Activated CD4-positive, alpha-beta memory T cell treated with anti-CD3 and anti-CD28 coated beads for 36 hours (primary cell): ENCODE measurements at regions not wholly inside any gene's neighbourhood (a gene's known extent, or its start where the extent isn't known, plus 50 kb on each side); places are given as distances from the start of the nearest gene placed in this dataset.

Experiments used
- CTCF ChIA-PET: fragments of 350-600 bp; sonication (Branson Sonifier 250); formaldehyde crosslinking; loops from one replicate; lab custom pipeline; 2021; ENCODE audit warnings: antibody characterized with exemption, inconsistent platforms; lab: Charles Lee
- POLR2A ChIA-PET: fragments of 350-600 bp; sonication (Branson Sonifier 250); formaldehyde crosslinking; loops from one replicate; lab custom pipeline; 2021; ENCODE audit warnings: antibody characterized with exemption; lab: Charles Lee
- DNase-seq: peaks from one replicate; pipeline ENCODE4 v3.0.0-alpha.2; 2020
- H3K27ac Mint-ChIP-seq: one replicate; pipeline ENCODE4 v1.8.0; 2021; ENCODE audit warnings: mixed read lengths
- H3K27me3 Mint-ChIP-seq: one replicate; pipeline ENCODE4 v1.8.0; 2021; ENCODE audit warnings: mixed read lengths
- H3K36me3 Mint-ChIP-seq: one replicate; pipeline ENCODE4 v1.8.0; 2021; ENCODE audit warnings: mixed read lengths
- H3K4me1 Mint-ChIP-seq: one replicate; pipeline ENCODE4 v1.8.0; 2021; ENCODE audit warnings: low read depth, mixed read lengths
- H3K4me3 Mint-ChIP-seq: one replicate; pipeline ENCODE4 v1.8.0; 2021; ENCODE audit warnings: mild to moderate bottlenecking, mixed read lengths
- H3K9me3 Mint-ChIP-seq: one replicate; pipeline ENCODE4 v1.8.0; 2021; ENCODE audit warnings: mixed read lengths
- intact Hi-C: fragments of 100-400 bp; cut with micrococcal nuclease; formaldehyde crosslinking; loops from one replicate; pipeline ENCODE4 v1.15.1; 2023

DNA sequence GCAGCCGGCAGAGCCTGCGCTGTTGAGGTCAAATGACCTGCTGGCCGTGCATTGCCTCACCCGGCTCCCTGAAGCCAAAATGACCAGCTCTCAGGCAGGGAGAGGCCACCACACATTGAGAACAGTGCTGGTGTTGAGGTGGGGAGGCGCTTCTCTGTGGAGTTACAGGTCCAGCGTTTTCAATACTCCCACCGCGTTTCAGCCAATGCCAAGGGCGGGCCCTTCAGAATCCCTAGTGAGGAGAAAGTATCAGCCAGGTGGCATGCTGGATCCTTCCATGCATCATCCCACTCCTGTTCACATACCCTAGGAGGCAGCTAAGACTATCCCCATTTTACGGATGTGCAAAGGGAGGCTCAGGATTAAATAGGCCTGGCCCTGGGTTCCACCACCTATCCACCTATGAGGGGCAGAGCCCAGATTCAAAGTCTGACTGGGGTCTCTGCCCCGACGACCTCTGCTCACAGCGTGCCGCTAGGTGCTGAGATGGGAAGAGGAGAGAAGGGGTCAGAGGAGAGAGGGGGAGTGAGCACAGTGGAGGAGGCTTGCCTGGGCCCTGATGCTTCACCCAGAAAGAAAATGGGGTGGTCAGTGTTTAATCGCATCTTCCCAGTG lies 137.6 kb upstream of the ID2 start:
- DNase-seq = no peak
- H3K4me1 Mint-ChIP-seq = peaks cover 79% of the 10 kb centered on the region
- H3K4me3 Mint-ChIP-seq = peak overlapping the region; percentile 52
- H3K27me3 Mint-ChIP-seq = no peaks in the 10 kb centered on the region
- ChIA-PET CTCF (interaction anchor here (0.7 to 4.3 kb wide), 19 partner anchors 8 to 1120 kb away, joined by 3 to 38 read pairs (median 5); partner anchors contain the start of gene ID2), POLR2A (interaction anchor here (0.9 to 4.9 kb wide), 17 partner anchors 19 to 613 kb away, joined by 3 to 124 read pairs (median 16); partner anchors contain the start of gene ID2)
- intact Hi-C loops = loop anchor here (5.0 kb wide), 3 partner anchors 772 to 1107 kb away; no protein-coding TSS in a partner anchor
- H3K36me3 Mint-ChIP-seq = peaks cover 2% of the 10 kb centered on the region
- H3K9me3 Mint-ChIP-seq = no peaks in the 10 kb centered on the region
- peak overlapping the region; percentile 100 for H3K27ac Mint-ChIP-seq

DNA sequence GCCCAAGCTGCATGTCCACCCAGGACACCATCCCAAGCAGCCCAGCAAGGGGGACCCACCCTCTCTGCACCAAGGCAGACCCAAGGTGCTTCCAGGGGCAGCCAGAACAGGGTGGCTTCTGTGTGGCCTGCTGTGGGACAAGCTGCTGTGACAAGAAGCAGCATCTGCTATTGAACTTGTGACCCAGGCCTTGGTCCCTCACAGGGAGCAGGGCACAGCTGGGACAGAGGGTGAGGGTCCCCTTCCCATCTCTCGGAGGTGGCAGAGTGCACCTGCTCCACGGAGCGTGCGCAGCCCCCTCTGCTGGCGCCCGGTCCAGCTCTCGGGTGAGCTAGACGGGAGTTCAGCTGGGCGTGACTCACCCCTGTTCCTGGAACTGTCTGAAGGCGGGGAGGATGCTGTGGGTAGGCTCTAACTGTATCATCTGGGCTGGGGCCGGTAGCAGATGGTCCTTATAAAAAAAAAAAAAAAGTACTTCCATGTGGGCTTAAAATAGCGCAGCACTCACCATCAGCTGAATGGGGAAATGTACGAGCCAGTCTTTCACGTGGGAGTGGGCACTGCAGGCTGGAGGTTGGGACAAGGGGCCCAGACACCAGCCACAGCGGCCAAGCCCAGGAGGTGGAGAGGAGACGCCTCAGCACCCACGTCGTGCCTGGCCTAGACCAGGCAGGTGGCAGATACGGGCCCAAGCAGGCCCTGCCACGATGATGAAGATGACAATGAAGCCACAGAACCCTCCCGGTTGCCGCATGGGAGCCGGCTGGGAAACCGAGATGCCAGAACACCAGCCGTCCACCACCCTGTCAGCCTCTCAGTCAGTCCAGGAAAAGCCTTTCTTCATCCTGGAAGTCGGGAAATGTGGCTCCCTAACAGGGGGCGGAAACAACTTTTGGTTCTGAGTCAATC lies 136.8 kb upstream of the ID2 start:
- H3K36me3 Mint-ChIP-seq = peaks cover 2% of the 10 kb centered on the region
- peak overlapping the region; percentile 100 for H3K27ac Mint-ChIP-seq
- no peaks in the 10 kb centered on the region for H3K9me3 Mint-ChIP-seq
- H3K4me1 Mint-ChIP-seq = peaks cover 72% of the 10 kb centered on the region
- peak; percentile 96 for DNase-seq
- ChIA-PET CTCF (interaction anchor here (0.6 to 4.3 kb wide), 20 partner anchors 9 to 1121 kb away, joined by 3 to 38 read pairs (median 3); partner anchors contain the start of gene ID2), POLR2A (interaction anchor here (0.6 to 4.9 kb wide), 15 partner anchors 18 to 459 kb away, joined by 3 to 124 read pairs (median 29); partner anchors contain the start of genes ID2 and MBOAT2)
- peak overlapping the region; percentile 52 for H3K4me3 Mint-ChIP-seq
- intact Hi-C loops = loop anchor here (5.0 kb wide), 3 partner anchors 773 to 1108 kb away; no protein-coding TSS in a partner anchor
- no peaks in the 10 kb centered on the region for H3K27me3 Mint-ChIP-seq

DNA sequence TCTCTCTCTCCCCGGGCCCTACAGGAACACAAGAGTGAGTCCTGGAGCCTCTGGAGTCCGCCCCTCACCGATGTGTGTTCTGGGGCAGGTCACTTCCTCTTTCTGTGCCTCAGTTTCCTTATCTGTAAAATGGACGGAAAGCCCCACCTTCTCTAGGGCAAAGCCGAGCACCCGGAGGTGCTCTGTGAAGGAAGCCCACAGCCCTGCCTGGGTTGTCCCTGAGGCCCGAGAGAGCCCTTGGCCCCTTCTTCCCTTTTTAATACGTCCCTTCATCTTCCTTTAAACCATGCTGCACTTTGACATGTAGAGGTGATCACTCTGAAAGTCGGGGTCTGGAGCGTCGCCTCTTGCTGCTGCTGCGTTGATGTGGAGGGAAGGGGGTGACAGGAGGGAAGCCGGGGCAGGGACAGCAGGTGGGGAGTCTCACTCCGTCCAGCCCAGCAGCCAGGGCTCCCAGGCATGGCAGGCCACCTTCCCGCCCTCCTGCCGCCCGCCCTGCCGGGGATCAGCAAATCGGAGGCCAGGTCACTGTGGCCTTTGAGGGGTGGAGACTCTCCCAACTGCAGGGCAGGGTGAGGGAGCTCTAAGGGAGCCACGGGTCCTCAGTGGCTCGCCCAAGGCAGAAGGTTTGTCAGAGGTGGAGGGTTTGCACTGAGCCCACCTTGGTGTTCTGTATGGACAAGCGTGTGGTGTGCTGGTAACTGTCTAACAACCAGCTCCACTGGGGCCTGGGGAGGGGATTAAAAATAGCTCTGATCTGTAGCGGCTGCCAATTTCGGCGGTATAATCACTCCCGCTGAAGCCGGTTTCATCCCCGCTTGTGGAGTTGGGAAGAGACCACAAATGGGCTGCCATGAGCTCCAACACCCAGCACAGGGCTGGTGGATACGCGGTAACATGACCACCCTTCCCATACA lies 135.9 kb upstream of the ID2 start:
- no peaks in the 10 kb centered on the region for H3K9me3 Mint-ChIP-seq
- peak overlapping the region; percentile 100 for H3K27ac Mint-ChIP-seq
- no peak for DNase-seq
- ChIA-PET CTCF (interaction anchor here (0.8 to 4.3 kb wide), 5 partner anchors 58 to 135 kb away, joined by 3 to 38 read pairs (median 4); partner anchors contain the start of gene ID2), POLR2A (interaction anchor here (0.6 to 4.9 kb wide), 11 partner anchors 26 to 458 kb away, joined by 3 to 124 read pairs (median 32); partner anchors contain the start of genes ID2 and MBOAT2)
- H3K27me3 Mint-ChIP-seq = no peaks in the 10 kb centered on the region
- intact Hi-C loops = no loop called here
- peaks cover 63% of the 10 kb centered on the region for H3K4me1 Mint-ChIP-seq
- H3K36me3 Mint-ChIP-seq = peaks cover 2% of the 10 kb centered on the region
- H3K4me3 Mint-ChIP-seq = peak overlapping the region; percentile 14

DNA sequence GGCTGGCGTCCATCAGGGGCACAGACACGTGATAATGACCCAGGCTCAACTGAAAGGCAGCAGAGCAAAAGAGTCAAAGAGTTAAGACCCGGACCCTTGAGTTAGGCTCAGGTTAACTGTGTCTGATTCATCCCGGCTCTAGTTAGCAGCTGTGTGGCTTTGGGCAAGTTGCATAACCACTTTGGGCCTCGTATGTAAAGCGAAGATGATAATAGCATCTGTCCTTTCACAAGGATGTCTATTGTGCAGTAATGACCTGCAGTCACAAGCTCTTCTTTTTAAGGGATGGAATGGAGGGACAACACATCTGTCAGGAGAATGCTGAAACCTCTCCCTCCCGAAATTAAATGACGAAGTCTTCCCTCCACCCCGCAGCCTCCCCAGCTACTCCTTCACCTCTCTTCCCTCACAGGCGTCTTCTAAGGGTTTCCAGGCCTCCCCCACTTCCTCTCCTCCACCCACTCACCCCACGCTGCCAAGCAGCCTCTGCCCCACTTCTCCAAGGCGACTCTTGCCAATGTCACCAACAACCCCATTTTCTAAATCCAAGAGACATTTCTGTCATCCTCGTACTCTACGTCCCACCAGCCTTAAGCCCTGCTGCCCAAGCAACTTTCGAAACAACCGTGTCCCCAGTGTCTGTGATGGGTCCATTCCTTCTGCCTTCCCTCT lies 135.1 kb upstream of the ID2 start:
- Mint-ChIP-seq H3K4me3 (no peak overlapping the region), H3K9me3 (no peaks in the 10 kb centered on the region), H3K4me1 (peaks cover 59% of the 10 kb centered on the region), H3K36me3 (no peaks in the 10 kb centered on the region), H3K27ac (peak overlapping the region; percentile 70), H3K27me3 (no peaks in the 10 kb centered on the region)
- DNase-seq = peak; percentile 34
- CTCF ChIA-PET = interaction anchor here (1.1 kb wide), 1 partner anchor 58 kb away, joined by 3 read pairs; no protein-coding TSS in a partner anchor
- intact Hi-C loops = no loop called here
- POLR2A ChIA-PET = interaction anchor here (1.2 kb wide), 1 partner anchor 135 kb away, joined by 7 read pairs; the partner anchor contains the start of gene ID2

DNA sequence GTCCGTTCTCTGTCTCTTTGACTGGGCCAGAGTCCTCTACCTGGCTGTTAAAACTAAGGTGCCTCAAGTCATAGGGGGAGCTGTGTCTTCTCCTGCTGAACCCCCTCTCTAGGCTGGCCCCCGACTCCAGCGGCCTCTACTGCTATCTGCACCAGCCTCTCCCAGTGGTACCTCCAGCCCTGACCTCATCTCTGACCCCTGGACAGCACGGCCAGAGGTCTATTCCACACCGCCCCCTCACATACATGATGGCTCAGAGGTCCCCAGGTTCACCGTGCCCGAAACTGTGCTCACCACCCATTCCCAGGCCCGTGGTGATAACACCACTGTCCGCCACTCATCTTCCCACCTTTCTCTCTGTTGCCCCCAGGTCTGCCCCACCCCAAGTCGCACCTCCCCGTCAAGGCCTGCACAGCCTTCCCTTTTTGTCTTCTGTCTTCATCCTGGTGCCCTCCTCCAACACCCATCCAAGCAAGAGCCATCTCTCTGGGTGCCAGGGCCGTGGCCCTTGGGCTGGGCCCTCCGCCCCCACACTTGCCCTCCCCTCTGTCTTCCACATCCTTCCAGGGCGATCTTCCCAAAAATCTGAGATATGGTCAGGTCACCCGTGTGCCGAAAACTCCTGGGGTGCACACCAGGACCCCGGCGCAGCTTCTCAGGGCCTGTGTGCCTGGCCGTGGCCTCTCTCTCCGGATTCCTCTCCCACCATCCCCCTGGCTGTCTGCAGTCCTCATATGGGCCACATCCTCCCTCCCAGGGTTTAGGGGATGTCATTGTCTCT lies 134.4 kb upstream of the ID2 start:
- POLR2A ChIA-PET = no interaction called here
- DNase-seq = no peak
- Mint-ChIP-seq H3K36me3 (no peaks in the 10 kb centered on the region), H3K27me3 (no peaks in the 10 kb centered on the region), H3K27ac (peak overlapping the region; percentile 0), H3K4me3 (no peak overlapping the region), H3K4me1 (peaks cover 59% of the 10 kb centered on the region), H3K9me3 (no peaks in the 10 kb centered on the region)
- intact Hi-C loops = no loop called here
- CTCF ChIA-PET = interaction anchor here (1.1 kb wide), 1 partner anchor 59 kb away, joined by 3 read pairs; no protein-coding TSS in a partner anchor

DNA sequence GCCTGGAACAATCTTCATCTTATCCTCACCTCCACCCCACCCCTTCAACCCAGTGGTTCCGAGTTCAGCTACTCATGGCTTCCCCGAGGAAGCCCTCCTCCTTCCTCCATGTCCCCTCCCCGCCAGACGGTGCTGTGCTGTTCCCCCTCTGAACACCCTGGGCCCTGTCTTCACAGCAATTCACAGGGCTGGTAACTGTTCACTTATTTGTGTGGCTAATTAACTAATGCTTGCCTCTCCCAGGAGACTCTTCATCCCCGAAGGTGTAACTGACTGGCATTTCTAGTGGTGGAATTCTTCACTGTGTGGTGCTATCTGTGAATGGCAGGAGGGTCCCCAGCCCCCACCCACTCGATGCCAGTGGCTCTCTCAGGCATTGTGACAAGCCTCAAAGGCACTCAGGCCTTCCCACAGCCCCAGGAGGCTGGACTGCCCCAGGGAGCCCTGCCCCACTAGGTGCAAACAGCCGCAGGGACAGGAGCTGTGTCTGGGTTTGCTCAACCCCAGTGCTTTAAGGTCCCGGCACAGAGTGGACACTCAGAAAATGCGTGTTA lies 133.7 kb upstream of the ID2 start:
- Mint-ChIP-seq H3K9me3 (no peaks in the 10 kb centered on the region), H3K4me1 (peaks cover 52% of the 10 kb centered on the region), H3K36me3 (no peaks in the 10 kb centered on the region), H3K4me3 (no peak overlapping the region), H3K27ac (no peak overlapping the region), H3K27me3 (no peaks in the 10 kb centered on the region)
- ChIA-PET CTCF (interaction anchor here (0.7 kb wide), 1 partner anchor 145 kb away, joined by 3 read pairs; no protein-coding TSS in a partner anchor), POLR2A (interaction anchor here (1.0 kb wide), 1 partner anchor 134 kb away, joined by 5 read pairs; the partner anchor contains the start of gene ID2)
- intact Hi-C loops = no loop called here
- DNase-seq = no peak

DNA sequence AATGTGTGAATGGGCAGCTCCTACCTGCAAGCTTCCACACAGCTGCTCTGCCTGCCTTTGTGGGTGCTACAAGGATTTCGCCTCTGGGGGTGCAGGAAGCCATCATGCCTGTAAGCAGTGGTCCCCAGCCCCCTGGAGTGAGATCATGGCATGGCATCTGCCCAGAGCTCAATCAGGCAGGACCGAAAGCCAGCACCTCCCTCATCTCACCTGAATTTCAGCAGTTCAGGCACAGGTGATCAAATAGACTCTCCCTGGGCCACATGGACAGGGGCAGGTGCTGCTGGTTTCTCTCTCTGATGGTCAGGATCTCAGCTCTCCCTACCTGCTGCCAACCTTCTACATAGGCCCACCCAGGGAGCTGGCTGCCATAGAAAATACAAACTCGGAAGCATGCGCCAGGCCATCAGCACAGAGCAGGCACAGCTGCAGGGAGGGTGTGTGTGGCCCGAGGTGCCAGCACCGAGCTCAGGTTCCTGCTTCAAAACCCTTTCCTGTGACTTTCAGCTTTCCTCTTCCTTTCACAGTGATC lies 133.2 kb upstream of the ID2 start:
- Mint-ChIP-seq H3K4me3 (no peak overlapping the region), H3K27me3 (no peaks in the 10 kb centered on the region), H3K27ac (no peak overlapping the region), H3K9me3 (no peaks in the 10 kb centered on the region), H3K4me1 (peaks cover 50% of the 10 kb centered on the region), H3K36me3 (no peaks in the 10 kb centered on the region)
- ChIA-PET CTCF (interaction anchor here (0.6 to 0.7 kb wide), 2 partner anchors 136 to 144 kb away, joined by 3 read pairs; no protein-coding TSS in a partner anchor), POLR2A (interaction anchor here (1.0 kb wide), 1 partner anchor 134 kb away, joined by 5 read pairs; the partner anchor contains the start of gene ID2)
- no peak for DNase-seq
- intact Hi-C loops = no loop called here

DNA sequence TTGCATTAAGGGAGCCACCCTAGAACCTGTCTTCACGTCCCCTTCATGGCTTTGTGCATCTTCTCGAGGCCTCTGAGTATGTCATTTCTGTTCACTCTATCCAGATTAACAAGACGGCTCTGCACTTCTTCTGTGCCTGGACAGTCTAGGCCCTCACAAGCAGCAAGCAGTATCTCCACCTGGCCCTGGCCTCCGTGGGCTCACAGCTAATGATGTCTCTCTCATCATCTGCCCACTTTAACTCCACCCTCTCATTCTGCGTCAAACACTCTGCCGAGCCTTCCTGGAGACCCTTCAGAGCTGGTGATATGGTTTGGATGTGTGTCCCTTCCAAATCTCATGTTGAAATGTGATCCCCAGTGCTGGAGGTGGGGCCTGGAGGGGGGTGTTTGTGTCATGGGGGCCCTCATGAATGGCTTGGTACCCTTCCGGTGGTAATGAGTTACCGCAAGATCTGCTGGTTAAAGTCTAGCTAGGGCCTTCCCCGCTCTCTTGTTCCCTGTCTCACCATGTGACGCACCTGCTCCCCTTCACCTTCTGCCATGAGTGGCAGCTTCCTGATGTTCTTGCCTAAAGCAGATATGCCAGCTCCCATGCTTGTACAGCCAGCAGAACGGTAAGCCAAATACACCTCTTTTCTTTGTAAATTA lies 132.5 kb upstream of the ID2 start:
- no peak overlapping the region for H3K4me3 Mint-ChIP-seq
- H3K27me3 Mint-ChIP-seq = no peaks in the 10 kb centered on the region
- POLR2A ChIA-PET = no interaction called here
- intact Hi-C loops = no loop called here
- H3K36me3 Mint-ChIP-seq = no peaks in the 10 kb centered on the region
- H3K9me3 Mint-ChIP-seq = no peaks in the 10 kb centered on the region
- DNase-seq = no peak
- CTCF ChIA-PET = interaction anchor here (0.6 kb wide), 1 partner anchor 135 kb away, joined by 3 read pairs; no protein-coding TSS in a partner anchor
- H3K27ac Mint-ChIP-seq = no peak overlapping the region
- H3K4me1 Mint-ChIP-seq = peaks cover 42% of the 10 kb centered on the region

DNA sequence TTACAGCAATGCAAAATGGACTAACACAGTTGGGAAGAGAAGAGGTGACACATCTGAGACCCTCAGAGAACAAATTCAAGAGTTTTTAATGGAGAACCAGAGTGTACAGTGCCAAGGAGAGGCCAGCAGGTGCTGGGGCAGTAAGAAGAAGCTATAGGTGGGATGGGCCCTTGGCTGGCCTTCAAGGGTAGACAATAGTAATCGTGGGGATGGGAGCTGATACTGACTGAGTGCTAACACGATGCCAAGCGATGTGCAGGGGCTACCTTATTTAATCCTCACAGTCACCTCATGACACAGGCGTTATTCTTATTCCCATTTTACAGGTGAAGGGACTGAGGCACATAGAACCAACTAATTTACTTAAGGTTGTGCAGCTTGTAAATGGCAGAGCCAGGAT lies 131.9 kb upstream of the ID2 start:
- POLR2A ChIA-PET = interaction anchor here (1.2 kb wide), 1 partner anchor 35 kb away, joined by 3 read pairs; no protein-coding TSS in a partner anchor
- CTCF ChIA-PET = no interaction called here
- Mint-ChIP-seq H3K27me3 (no peaks in the 10 kb centered on the region), H3K36me3 (no peaks in the 10 kb centered on the region), H3K9me3 (no peaks in the 10 kb centered on the region), H3K4me3 (no peak overlapping the region), H3K27ac (no peak overlapping the region), H3K4me1 (peaks cover 37% of the 10 kb centered on the region)
- no peak for DNase-seq
- intact Hi-C loops = no loop called here
